GM23338 (cell line): ENCODE measurements at regions not wholly inside any gene's neighbourhood (a gene's known extent, or its start where the extent isn't known, plus 50 kb on each side); places are given as distances from the start of the nearest gene placed in this dataset.

Experiments used
- ATAC-seq: fragments of 200-7000 bp; cut with Tn5 transposase; 3 replicates; pipeline ENCODE4 v1.9.1; 2020
- DNase-seq: peaks from one replicate; pipeline ENCODE4 v3.0.0-alpha.2; 2015; ENCODE audit warnings: low spot score
- H2AFZ ChIP-seq: fragments of 200-600 bp; sonication (generic); 2 replicates; pipeline ENCODE4 v1.8.0; 2016; ENCODE audit warnings: antibody characterized with exemption, mild to moderate bottlenecking, moderate library complexity
- H3F3A ChIP-seq: fragments of 200-600 bp; sonication (generic); replicated peaks from 2 replicates; pipeline ENCODE4 v1.8.0; 2017; ENCODE audit warnings: antibody characterized with exemption, mixed run types, low read depth
- H3K27ac ChIP-seq: fragments of 200-600 bp; sonication (generic); 2 replicates; pipeline ENCODE4 v1.6.1; 2016; ENCODE audit warnings: low read depth
- H3K27me3 ChIP-seq: fragments of 200-600 bp; sonication (generic); 2 replicates; pipeline ENCODE4 v1.8.0; 2016; ENCODE audit warnings: mild to moderate bottlenecking, mixed run types, moderate library complexity; ENCODE audit not compliant: insufficient read depth
- H3K36me3 ChIP-seq: fragments of 200-600 bp; sonication (generic); 2 replicates; pipeline ENCODE4 v1.8.0; 2016; ENCODE audit warnings: mild to moderate bottlenecking; ENCODE audit not compliant: insufficient read depth
- H3K4me1 ChIP-seq: fragments of 200-600 bp; sonication (generic); 2 replicates; pipeline ENCODE4 v1.8.0; 2016; ENCODE audit warnings: mild to moderate bottlenecking, moderate library complexity; ENCODE audit not compliant: insufficient read depth
- H3K4me2 ChIP-seq: fragments of 200-600 bp; sonication (generic); 2 replicates; pipeline ENCODE4 v1.7.1; 2017; ENCODE audit warnings: mixed run types
- H3K4me3 ChIP-seq: fragments of 200-600 bp; sonication (generic); 2 replicates; pipeline ENCODE4 v1.6.1; 2016; ENCODE audit warnings: mixed run types
- H3K79me2 ChIP-seq: fragments of 200-600 bp; sonication (generic); replicated peaks from 2 replicates; pipeline ENCODE4 v1.8.0; 2017; ENCODE audit warnings: mild to moderate bottlenecking; ENCODE audit not compliant: insufficient read depth
- H3K9me2 ChIP-seq: fragments of 200-600 bp; sonication (generic); 2 replicates; pipeline ENCODE4 v1.8.0; 2017; ENCODE audit not compliant: insufficient read depth
- H4K20me1 ChIP-seq: fragments of 200-600 bp; sonication (generic); replicated peaks from 2 replicates; pipeline ENCODE4 v1.8.0; 2017; ENCODE audit warnings: mild to moderate bottlenecking; ENCODE audit not compliant: insufficient read depth
- H3K27ac Mint-ChIP-seq: 2 replicates; pipeline ENCODE4 v1.8.0; 2020; ENCODE audit warnings: inconsistent platforms, mild to moderate bottlenecking, moderate library complexity, mixed read lengths
- H3K27me3 Mint-ChIP-seq: 3 replicates; pipeline ENCODE4 v1.8.0; 2022; ENCODE audit warnings: low read depth, mild to moderate bottlenecking, moderate library complexity, mixed read lengths, inconsistent platforms; ENCODE audit not compliant: insufficient read depth, poor library complexity
- H3K36me3 Mint-ChIP-seq: 3 replicates; pipeline ENCODE4 v1.8.0; 2021; ENCODE audit warnings: low read depth, mild to moderate bottlenecking, inconsistent platforms, moderate library complexity, mixed read lengths
- H3K4me1 Mint-ChIP-seq: 3 replicates; pipeline ENCODE4 v1.8.0; 2020; ENCODE audit warnings: mild to moderate bottlenecking, inconsistent platforms, mixed read lengths
- H3K4me3 Mint-ChIP-seq: 3 replicates; pipeline ENCODE4 v1.8.0; 2021; ENCODE audit warnings: moderate library complexity, mild to moderate bottlenecking, inconsistent platforms, mixed read lengths
- H3K9me3 Mint-ChIP-seq: 3 replicates; pipeline ENCODE4 v1.8.0; 2020; ENCODE audit warnings: moderate library complexity, mild to moderate bottlenecking, inconsistent platforms, mixed read lengths
- CREB1 ChIP-seq: fragments of 250-450 bp; sonication (Bioruptor Pico); IDR thresholded peaks from 2 replicates; pipeline ENCODE4 v1.5.0; 2020; ENCODE audit warnings: low read depth, mild to moderate bottlenecking, moderate library complexity
- EZH2 ChIP-seq: fragments of 200-600 bp; sonication (generic); IDR thresholded peaks from one replicate; pipeline ENCODE4 v1.8.0; 2017; ENCODE audit warnings: antibody characterized with exemption, mild to moderate bottlenecking, low read depth; ENCODE audit not compliant: unreplicated experiment
- EZH2phosphoT487 ChIP-seq: fragments of 200-600 bp; sonication (generic); IDR thresholded peaks from one replicate; pipeline ENCODE4 v1.8.1; 2018; ENCODE audit warnings: antibody characterized with exemption; ENCODE audit not compliant: unreplicated experiment
- JUNB ChIP-seq: IDR thresholded peaks from one replicate; pipeline ENCODE4 v1.6.1; 2016; ENCODE audit warnings: antibody characterized with exemption; ENCODE audit not compliant: unreplicated experiment
- NANOG ChIP-seq: IDR thresholded peaks from 2 replicates; pipeline ENCODE4 v1.6.1; 2016; ENCODE audit warnings: antibody characterized with exemption, borderline replicate concordance
- POLR2AphosphoS5 ChIP-seq: IDR thresholded peaks from 2 replicates; pipeline ENCODE4 v1.6.1; 2016; ENCODE audit warnings: antibody characterized with exemption, low read depth
- STAT1 ChIP-seq: IDR thresholded peaks from one replicate; pipeline ENCODE4 v1.6.1; 2016; ENCODE audit warnings: antibody characterized with exemption; ENCODE audit not compliant: unreplicated experiment
- ZNF114 ChIP-seq: fragments of 250-450 bp; sonication (Bioruptor Pico); IDR thresholded peaks from 2 replicates; pipeline ENCODE4 v1.5.0; 2020; ENCODE audit warnings: mild to moderate bottlenecking, moderate library complexity
- ZNF331 ChIP-seq: fragments of 250-450 bp; sonication (Bioruptor Pico); IDR thresholded peaks from 2 replicates; pipeline ENCODE4 v1.5.0; 2020; ENCODE audit warnings: low read depth, mild to moderate bottlenecking, moderate library complexity
- TF ChIP-seq, protein P1 (sequence below): IDR thresholded peaks from one replicate; pipeline ENCODE4 v1.6.1; 2018; ENCODE audit warnings: antibody characterized with exemption; ENCODE audit not compliant: unreplicated experiment
- TF ChIP-seq, protein P2 (sequence below), 2 experiments: fragments of 200-600 bp in 1 of 2; sonication (generic) in 1 of 2; conservative IDR thresholded peaks; 2 replicates each; pipeline versions ENCODE4 v1.5.1 to v1.6.1; 2016 to 2017; ENCODE audit warnings: antibody characterized with exemption in 2 of 2, low read depth in 2 of 2, mild to moderate bottlenecking in 2 of 2, moderate library complexity in 1 of 2
- TF ChIP-seq, protein P3 (sequence below): IDR thresholded peaks from 2 replicates; pipeline ENCODE4 v1.6.1; 2016; ENCODE audit warnings: antibody characterized with exemption
- TF ChIP-seq, protein P4 (sequence below): fragments of 250-450 bp; sonication (Bioruptor Pico); IDR thresholded peaks from 2 replicates; pipeline ENCODE4 v1.5.0; 2020; ENCODE audit warnings: mild to moderate bottlenecking, moderate library complexity

DNA sequence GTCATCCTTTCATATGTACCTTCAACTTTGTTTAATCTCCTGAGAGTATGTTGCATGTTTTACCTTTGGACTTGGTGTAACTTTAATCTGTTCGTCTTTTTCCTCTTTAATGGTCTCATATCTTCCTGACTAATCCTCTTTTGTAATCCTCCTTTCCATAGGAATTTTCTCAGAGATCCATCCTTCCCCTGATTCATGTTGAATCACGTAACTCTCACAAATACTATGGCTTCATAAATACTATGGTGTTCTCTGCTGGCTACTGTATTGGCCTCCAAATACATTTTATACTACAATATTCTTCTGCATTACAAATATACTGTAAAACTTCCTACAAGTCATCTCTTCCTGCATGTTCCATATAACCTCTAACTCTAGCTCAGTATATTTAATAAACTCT is 317.7 kb upstream of the ADGRB3 start:
- H3K36me3 ChIP-seq: no peaks in the 10 kb centered on the region
- no peak overlapping the region for H3K27ac Mint-ChIP-seq

More for the DNA sequence above, 317.7 kb upstream of the ADGRB3 start:
- Mint-ChIP-seq H3K4me3 (no peak overlapping the region), H3K36me3 (no peaks in the 10 kb centered on the region), H3K9me3 (no peaks in the 10 kb centered on the region), H3K27me3 (no peaks in the 10 kb centered on the region), H3K4me1 (no peaks in the 10 kb centered on the region)
- H3K27ac ChIP-seq: no peak overlapping the region
- no peak for ATAC-seq
- DNase-seq: no peak
- no peak overlapping the region for H3K4me2 ChIP-seq
- H3K79me2 ChIP-seq: no peaks in the 10 kb centered on the region
- no peaks in the 10 kb centered on the region for H3F3A ChIP-seq
- no peaks in the 10 kb centered on the region for H3K9me2 ChIP-seq
- no peak overlapping the region for H2AFZ ChIP-seq
- H3K4me3 ChIP-seq: no peak overlapping the region
- H3K4me1 ChIP-seq: no peaks in the 10 kb centered on the region
- TF ChIP-seq EZH2: no peak
- TF ChIP-seq, protein P1, sequence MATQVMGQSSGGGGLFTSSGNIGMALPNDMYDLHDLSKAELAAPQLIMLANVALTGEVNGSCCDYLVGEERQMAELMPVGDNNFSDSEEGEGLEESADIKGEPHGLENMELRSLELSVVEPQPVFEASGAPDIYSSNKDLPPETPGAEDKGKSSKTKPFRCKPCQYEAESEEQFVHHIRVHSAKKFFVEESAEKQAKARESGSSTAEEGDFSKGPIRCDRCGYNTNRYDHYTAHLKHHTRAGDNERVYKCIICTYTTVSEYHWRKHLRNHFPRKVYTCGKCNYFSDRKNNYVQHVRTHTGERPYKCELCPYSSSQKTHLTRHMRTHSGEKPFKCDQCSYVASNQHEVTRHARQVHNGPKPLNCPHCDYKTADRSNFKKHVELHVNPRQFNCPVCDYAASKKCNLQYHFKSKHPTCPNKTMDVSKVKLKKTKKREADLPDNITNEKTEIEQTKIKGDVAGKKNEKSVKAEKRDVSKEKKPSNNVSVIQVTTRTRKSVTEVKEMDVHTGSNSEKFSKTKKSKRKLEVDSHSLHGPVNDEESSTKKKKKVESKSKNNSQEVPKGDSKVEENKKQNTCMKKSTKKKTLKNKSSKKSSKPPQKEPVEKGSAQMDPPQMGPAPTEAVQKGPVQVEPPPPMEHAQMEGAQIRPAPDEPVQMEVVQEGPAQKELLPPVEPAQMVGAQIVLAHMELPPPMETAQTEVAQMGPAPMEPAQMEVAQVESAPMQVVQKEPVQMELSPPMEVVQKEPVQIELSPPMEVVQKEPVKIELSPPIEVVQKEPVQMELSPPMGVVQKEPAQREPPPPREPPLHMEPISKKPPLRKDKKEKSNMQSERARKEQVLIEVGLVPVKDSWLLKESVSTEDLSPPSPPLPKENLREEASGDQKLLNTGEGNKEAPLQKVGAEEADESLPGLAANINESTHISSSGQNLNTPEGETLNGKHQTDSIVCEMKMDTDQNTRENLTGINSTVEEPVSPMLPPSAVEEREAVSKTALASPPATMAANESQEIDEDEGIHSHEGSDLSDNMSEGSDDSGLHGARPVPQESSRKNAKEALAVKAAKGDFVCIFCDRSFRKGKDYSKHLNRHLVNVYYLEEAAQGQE: no peak
- no peak for TF ChIP-seq ZNF114 (CRISPR knock-in tag)
- TF ChIP-seq STAT1: no peak
- no peak for TF ChIP-seq EZH2phosphoT487
- TF ChIP-seq, protein P2, sequence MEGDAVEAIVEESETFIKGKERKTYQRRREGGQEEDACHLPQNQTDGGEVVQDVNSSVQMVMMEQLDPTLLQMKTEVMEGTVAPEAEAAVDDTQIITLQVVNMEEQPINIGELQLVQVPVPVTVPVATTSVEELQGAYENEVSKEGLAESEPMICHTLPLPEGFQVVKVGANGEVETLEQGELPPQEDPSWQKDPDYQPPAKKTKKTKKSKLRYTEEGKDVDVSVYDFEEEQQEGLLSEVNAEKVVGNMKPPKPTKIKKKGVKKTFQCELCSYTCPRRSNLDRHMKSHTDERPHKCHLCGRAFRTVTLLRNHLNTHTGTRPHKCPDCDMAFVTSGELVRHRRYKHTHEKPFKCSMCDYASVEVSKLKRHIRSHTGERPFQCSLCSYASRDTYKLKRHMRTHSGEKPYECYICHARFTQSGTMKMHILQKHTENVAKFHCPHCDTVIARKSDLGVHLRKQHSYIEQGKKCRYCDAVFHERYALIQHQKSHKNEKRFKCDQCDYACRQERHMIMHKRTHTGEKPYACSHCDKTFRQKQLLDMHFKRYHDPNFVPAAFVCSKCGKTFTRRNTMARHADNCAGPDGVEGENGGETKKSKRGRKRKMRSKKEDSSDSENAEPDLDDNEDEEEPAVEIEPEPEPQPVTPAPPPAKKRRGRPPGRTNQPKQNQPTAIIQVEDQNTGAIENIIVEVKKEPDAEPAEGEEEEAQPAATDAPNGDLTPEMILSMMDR (conservative IDR thresholded peaks at IDR 0.05; ENCODE audit: low read depth in 2 of 2): no peak
- TF ChIP-seq ZNF331 (CRISPR knock-in tag): no peak
- no peak for TF ChIP-seq JUNB
- TF ChIP-seq, protein P3, sequence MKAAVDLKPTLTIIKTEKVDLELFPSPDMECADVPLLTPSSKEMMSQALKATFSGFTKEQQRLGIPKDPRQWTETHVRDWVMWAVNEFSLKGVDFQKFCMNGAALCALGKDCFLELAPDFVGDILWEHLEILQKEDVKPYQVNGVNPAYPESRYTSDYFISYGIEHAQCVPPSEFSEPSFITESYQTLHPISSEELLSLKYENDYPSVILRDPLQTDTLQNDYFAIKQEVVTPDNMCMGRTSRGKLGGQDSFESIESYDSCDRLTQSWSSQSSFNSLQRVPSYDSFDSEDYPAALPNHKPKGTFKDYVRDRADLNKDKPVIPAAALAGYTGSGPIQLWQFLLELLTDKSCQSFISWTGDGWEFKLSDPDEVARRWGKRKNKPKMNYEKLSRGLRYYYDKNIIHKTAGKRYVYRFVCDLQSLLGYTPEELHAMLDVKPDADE: no peak
- TF ChIP-seq, protein P4, sequence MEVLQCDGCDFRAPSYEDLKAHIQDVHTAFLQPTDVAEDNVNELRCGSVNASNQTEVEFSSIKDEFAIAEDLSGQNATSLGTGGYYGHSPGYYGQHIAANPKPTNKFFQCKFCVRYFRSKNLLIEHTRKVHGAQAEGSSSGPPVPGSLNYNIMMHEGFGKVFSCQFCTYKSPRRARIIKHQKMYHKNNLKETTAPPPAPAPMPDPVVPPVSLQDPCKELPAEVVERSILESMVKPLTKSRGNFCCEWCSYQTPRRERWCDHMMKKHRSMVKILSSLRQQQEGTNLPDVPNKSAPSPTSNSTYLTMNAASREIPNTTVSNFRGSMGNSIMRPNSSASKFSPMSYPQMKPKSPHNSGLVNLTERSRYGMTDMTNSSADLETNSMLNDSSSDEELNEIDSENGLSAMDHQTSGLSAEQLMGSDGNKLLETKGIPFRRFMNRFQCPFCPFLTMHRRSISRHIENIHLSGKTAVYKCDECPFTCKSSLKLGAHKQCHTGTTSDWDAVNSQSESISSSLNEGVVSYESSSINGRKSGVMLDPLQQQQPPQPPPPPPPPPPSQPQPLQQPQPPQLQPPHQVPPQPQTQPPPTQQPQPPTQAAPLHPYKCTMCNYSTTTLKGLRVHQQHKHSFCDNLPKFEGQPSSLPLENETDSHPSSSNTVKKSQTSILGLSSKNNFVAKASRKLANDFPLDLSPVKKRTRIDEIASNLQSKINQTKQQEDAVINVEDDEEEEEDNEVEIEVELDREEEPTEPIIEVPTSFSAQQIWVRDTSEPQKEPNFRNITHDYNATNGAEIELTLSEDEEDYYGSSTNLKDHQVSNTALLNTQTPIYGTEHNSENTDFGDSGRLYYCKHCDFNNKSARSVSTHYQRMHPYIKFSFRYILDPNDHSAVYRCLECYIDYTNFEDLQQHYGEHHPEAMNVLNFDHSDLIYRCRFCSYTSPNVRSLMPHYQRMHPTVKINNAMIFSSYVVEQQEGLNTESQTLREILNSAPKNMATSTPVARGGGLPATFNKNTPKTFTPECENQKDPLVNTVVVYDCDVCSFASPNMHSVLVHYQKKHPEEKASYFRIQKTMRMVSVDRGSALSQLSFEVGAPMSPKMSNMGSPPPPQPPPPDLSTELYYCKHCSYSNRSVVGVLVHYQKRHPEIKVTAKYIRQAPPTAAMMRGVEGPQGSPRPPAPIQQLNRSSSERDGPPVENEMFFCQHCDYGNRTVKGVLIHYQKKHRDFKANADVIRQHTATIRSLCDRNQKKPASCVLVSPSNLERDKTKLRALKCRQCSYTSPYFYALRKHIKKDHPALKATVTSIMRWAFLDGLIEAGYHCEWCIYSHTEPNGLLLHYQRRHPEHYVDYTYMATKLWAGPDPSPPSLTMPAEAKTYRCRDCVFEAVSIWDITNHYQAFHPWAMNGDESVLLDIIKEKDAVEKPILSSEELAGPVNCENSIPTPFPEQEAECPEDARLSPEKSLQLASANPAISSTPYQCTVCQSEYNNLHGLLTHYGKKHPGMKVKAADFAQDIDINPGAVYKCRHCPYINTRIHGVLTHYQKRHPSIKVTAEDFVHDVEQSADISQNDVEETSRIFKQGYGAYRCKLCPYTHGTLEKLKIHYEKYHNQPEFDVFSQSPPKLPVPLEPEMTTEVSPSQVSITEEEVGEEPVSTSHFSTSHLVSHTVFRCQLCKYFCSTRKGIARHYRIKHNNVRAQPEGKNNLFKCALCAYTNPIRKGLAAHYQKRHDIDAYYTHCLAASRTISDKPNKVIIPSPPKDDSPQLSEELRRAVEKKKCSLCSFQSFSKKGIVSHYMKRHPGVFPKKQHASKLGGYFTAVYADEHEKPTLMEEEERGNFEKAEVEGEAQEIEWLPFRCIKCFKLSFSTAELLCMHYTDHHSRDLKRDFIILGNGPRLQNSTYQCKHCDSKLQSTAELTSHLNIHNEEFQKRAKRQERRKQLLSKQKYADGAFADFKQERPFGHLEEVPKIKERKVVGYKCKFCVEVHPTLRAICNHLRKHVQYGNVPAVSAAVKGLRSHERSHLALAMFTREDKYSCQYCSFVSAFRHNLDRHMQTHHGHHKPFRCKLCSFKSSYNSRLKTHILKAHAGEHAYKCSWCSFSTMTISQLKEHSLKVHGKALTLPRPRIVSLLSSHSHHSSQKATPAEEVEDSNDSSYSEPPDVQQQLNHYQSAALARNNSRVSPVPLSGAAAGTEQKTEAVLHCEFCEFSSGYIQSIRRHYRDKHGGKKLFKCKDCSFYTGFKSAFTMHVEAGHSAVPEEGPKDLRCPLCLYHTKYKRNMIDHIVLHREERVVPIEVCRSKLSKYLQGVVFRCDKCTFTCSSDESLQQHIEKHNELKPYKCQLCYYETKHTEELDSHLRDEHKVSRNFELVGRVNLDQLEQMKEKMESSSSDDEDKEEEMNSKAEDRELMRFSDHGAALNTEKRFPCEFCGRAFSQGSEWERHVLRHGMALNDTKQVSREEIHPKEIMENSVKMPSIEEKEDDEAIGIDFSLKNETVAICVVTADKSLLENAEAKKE (CRISPR knock-in tag): no peak
- no peak for TF ChIP-seq POLR2AphosphoS5
- TF ChIP-seq CREB1 (CRISPR knock-in tag): no peak
- TF ChIP-seq NANOG: no peak
- no peaks in the 10 kb centered on the region for H4K20me1 ChIP-seq
- no peaks in the 10 kb centered on the region for H3K27me3 ChIP-seq
